Skeletal muscle cell (primary cell): ENCODE measurements at regions not wholly inside any gene's neighbourhood (a gene's known extent, or its start where the extent isn't known, plus 50 kb on each side); places are given as distances from the start of the nearest gene placed in this dataset.
"Not testable (repeated sequence)": the region's sequence is repeated elsewhere in the genome, so short reads cannot be mapped to it uniquely, and the experiment has no call there.

Experiments
- DNase-seq: peaks from one replicate; pipeline ENCODE4 v3.0.0-alpha.2; 2010; ENCODE audit warnings: low read depth
- H3K4me3 ChIP-seq: 2 replicates; pipeline ENCODE4 v1.5.1; 2011; ENCODE audit warnings: low read depth, mild to moderate bottlenecking, control low read depth, low read length, moderate library complexity

GRCh38 chr9:67334727-67335572 is 342.6 kb upstream of the SPATA31A3 start:
- not testable (repeated sequence) for H3K4me3 ChIP-seq, DNase-seq

DNA sequence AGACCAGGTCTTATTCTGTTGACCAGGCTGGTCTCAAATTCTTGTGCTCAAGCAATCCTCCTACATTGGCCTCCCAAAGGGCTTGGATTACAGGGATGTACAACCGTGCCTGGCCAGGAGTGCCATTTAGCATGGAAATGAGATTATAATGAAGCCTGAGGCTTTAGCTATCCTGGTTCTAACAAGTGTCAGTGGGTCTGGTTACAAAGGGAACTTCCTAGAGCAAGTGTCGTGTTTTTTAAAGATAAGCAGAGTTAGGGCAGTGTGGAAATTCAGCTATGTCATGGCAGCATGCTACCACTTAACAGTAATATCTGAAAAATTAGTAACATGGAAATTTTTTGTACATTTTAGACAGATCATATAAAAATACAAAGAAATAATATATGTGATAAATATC is 339.3 kb upstream of the SPATA31A3 start:
- DNase-seq, H3K4me3 ChIP-seq: not testable (repeated sequence)

GRCh38 chr9:67313409-67313808 is 321.1 kb upstream of the SPATA31A3 start:
- DNase-seq, H3K4me3 ChIP-seq: not testable (repeated sequence)

DNA sequence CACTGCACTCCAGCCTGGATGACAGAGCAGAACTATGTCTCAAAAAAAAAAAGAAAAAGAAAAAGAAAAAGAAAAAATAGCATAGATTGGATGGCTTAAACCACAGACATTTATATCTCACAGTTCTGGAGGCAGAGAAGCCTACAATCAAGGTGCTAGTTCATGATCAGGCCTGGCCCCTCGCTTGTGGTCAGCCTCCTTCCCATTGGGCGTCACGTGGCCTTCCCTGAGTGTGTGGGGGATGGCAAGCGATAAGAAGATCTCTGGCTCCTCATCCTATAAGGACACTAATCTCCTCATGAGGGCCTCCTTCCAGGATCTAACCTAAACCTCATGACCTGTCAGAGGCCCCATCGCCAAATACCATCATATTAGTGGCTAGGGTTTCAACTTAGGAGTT is 320.2 kb upstream of the SPATA31A3 start:
- DNase-seq, H3K4me3 ChIP-seq: not testable (repeated sequence)

- H3K4me3 ChIP-seq, DNase-seq: not testable (repeated sequence)
Observed at GRCh38 chr9:67307109-67307508, 314.8 kb upstream of the SPATA31A3 start.

DNA sequence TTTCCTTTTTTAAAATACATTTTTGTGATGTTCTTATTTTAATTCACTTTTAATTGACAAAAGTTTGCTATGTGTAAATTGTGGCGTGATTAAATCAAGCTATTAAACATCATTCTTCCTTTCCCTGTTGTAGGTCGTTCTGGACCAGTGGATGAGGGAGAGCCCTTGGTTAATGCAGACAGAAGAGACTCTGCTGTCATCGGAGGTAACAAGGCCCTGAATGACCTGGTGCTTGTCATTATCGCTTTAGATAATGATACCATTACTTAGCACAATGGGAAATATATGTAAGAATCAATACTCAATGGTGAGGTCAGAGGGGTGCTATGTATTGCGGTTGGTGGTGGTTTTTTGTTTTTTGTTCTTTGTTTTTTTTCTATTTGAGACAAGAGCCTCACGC is 296.4 kb upstream of the SPATA31A3 start:
- not testable (repeated sequence) for H3K4me3 ChIP-seq, DNase-seq

DNA sequence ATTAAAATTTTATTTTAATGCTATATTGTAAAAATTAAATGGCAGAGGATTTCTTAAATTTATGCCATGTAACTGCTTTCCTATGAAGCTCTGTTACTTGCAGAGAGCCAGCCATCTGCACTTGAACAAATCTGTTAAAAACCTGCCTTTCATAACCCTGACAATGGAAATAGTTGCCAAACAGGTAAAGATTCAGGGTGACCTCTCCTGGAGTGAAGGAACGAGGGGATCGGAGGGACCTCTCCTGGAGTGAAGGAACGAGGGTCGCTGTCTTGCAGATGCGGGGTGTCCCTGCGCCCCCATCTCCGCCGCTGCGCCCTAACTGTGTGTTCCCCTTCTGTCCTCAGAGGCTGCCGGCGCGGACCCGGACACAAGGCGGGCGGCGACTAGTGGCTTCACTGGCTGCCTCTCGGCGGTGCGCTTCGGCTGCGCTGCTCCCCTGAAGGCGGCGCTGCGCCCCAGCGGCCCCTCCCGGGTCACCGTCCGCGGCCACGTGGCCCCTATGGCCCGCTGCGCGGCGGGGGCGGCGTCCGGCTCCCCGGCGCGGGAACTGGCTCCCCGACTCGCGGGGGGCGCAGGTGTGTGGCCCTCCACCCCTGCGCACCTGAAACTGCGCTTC is 295.9 kb upstream of the SPATA31A3 start:
- not testable (repeated sequence) for DNase-seq, H3K4me3 ChIP-seq

GRCh38 chr9:67284299-67284698 is 291.9 kb upstream of the SPATA31A3 start:
- not testable (repeated sequence) for H3K4me3 ChIP-seq, DNase-seq

- DNase-seq, H3K4me3 ChIP-seq: not testable (repeated sequence)
Observed at GRCh38 chr9:67281574-67281973, 289.2 kb upstream of the SPATA31A3 start.

DNA sequence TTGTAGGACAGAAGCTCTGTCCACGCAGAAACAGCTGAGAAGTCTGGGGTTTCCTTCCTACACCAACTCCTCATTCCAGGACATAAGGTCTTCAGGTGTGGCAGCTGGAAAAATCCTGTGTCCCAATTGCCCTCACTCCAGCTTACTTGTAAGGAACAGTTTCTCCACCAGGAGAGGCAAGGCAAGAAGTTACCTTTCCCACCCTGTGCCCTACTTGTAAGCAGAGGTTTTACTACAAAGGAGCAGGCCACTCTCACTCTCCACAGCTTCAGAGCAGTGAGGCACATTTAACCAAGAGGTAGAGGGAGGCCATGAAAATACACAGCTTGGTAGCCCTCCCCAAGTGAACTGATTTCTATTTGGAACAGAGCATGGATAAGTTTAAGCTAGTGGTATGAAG is 277.3 kb upstream of the SPATA31A3 start:
- H3K4me3 ChIP-seq, DNase-seq: not testable (repeated sequence)

DNA sequence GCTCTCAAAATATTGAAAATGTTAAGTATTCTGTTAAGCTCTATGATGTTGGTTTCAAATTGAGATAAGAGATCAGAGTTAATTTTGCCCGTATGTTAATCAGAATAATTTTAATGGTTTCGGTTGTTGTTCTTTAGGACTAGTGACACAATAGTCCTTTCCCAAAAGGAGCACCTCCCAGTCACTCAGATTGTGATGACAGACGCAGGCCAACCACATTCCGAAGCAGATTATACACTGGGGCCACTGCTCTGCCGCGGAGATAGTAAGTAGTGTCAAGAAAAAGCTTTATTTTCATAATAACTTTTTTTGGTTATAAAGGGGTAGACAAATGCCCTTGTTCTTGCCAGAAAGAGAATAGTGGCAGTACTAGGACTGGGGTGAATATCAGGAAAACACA is 265.5 kb upstream of the SPATA31A3 start:
- H3K4me3 ChIP-seq, DNase-seq: not testable (repeated sequence)

DNA sequence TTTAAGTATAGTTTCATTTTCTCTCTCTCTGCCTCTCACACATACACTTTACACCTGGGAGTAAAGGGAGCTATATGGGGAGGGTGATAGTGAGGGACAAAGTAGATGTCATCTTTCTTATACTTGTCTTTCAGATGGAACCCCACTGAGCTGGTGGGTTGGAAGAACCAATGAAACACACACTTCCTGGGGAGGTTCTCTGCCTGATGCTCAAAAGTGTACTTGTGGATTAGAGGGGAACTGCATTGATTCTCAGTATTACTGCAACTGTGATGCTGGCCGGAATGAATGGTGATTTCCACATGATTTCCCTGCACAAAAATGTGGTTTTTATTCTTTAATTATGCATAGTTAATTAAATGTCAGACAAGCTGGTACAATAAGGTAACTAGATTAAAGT is 256.6 kb upstream of the SPATA31A3 start:
- DNase-seq, H3K4me3 ChIP-seq: not testable (repeated sequence)

DNA sequence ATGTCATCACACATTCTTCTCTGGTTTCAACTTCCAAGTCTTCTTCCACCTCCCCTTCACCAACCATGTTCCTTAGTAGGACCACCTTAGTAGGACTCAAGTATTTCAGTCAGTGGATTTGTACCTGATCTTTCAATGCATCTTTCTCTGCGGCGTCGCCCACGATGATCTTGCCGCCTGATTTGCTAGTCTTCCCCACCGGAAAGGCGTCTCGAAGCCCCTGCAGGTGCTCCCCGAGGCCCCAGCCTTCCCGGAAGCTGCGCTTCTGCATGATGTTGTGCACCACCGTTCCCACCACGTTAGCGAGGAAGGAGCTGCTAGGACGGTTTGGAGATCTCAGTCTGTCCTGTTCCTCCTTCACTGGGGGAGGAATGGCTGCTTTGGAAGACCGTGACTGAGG is 219.7 kb upstream of the SPATA31A3 start:
- not testable (repeated sequence) for H3K4me3 ChIP-seq, DNase-seq

- DNase-seq, H3K4me3 ChIP-seq: not testable (repeated sequence)
Observed at GRCh38 chr9:67210842-67211241, 218.5 kb upstream of the SPATA31A3 start.

- not testable (repeated sequence) for H3K4me3 ChIP-seq, DNase-seq
Observed at GRCh38 chr9:67208831-67209437, 216.6 kb upstream of the SPATA31A3 start.

DNA sequence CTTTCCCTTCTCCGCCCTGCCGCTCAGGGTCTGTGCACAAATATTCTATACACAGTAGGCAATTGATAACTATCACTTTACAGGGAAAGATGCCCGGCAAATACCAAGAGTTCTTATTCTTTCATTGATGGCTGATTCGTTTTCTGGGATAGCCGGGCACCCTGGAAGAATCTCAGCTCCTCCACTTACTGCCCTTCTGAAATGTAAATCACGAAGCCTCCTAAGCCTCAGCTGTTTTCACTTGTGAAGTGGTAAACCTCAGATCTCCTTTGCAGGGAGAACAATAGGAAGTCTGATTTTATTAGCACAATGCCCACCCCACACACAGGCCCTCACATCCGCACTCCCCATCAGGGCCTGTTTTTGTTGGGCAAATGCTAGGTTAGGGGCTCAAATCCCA is 203.8 kb upstream of the SPATA31A3 start:
- not testable (repeated sequence) for H3K4me3 ChIP-seq, DNase-seq

GRCh38 chr9:67195357-67195756 is 203.0 kb upstream of the SPATA31A3 start:
- H3K4me3 ChIP-seq, DNase-seq: not testable (repeated sequence)

DNA sequence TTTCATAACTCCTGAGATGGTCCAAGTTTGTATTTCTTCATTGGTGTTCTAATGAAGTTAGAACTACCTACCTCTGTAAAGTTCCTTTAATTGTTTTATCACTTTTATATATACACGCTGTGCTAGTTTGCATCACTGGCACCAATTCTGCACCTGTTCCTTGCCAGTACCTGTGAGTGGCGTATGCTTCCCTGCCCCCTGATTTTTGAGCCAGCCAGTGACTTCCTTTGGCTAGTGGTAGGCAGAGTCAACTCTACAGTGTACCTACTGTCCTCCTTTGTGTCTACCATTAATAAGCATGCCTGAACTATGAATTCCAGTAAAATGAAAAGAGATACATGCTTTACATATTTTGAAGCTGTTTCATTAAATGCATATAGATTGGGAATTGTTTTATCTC is 186.8 kb upstream of the SPATA31A3 start:
- DNase-seq, H3K4me3 ChIP-seq: not testable (repeated sequence)

- H3K4me3 ChIP-seq, DNase-seq: not testable (repeated sequence)
Observed at GRCh38 chr9:67175167-67175566, 182.8 kb upstream of the SPATA31A3 start.

DNA sequence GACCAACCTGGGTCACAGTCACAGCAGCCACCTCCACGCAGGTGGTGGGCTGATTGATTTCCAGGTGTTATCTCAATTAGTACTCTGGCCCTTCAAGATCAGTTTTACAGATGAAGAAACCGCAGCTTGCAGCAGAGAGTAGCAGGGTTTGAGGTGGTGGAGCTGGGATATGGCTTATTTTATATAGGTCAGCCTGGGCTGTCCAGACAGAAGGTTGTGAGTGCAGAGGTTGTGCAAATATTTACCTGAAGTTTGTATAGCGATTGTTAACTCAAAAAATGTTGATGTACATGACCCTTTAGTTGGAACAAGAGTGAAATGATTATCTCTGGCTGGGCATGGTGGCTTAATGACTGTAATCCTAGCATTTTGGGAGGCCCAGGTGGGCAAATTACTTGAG is 179.4 kb upstream of the SPATA31A3 start:
- DNase-seq, H3K4me3 ChIP-seq: not testable (repeated sequence)
